ENCODE measurements at regions not wholly inside any gene's neighbourhood (a gene's known extent, or its start where the extent isn't known, plus 50 kb on each side); places are given as distances from the start of the nearest gene placed in this dataset.
"Not testable (repeated sequence)": the region's sequence is repeated elsewhere in the genome, so short reads cannot be mapped to it uniquely, and the experiment has no call there.

DNA sequence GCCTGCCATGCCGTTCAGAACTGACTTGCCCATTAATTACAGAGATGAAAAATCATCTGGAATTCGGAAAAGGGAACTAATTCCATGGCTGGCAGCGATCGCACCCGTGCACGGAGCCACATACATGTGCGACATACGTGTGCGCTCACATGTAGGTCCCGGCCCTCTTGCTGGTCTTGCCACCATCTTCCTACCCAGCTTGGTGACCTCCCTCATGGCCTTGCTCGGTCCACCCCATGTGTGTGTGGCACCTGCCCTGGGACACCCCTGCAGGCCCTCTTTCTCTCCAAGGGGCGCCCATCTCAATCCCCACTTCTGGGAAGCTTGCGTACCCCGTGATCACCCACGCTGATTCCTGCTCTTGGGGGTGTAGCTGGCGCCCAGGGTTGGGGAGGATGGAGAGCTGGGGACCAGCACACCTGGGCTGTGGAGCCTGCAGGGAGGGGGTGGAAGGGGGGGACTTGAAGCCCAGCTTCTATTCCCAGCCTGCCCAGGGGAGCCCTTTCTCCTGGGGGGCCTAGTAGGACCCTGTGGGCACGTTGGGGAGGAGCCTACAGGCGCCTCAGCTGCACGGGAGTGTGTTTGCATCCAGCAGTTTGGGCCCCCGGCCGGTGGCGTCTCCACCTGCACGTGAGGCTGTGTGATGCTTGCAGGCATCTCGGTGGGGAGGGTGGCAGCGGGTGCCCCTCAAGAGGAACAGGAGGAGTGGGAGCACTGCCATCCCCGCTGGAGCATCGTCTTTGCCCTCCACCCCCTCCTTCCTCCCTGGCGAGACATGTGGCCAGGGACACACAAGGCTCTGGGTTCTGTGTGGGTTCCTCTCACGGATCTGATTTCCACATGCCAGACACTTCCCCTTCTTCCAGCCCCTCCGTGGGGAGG, 112.6 kb downstream of the CRLF3 start:
- DNase-seq: peak; percentile 32

- not testable (repeated sequence) for DNase-seq
Measured at GRCh38 chr17:30711176-30711575, 113.3 kb downstream of the CRLF3 start.

- DNase-seq: not testable (repeated sequence)
Measured at GRCh38 chr17:30710276-30711088, 114.0 kb downstream of the CRLF3 start.

- DNase-seq: peak; percentile 3
Measured at GRCh38 chr17:30709561-30710275, 114.8 kb downstream of the CRLF3 start.

GRCh38 chr17:30709096-30709495, 115.4 kb downstream of the CRLF3 start:
- not testable (repeated sequence) for DNase-seq

GRCh38 chr17:30708241-30709078, 116.0 kb downstream of the CRLF3 start:
- peak; percentile 79 for DNase-seq

- peak; percentile 77 for DNase-seq
Measured at GRCh38 chr17:30707724-30708240, 116.7 kb downstream of the CRLF3 start.

GRCh38 chr17:30706461-30707335, 117.8 kb downstream of the CRLF3 start:
- DNase-seq: peak; percentile 25

DNA sequence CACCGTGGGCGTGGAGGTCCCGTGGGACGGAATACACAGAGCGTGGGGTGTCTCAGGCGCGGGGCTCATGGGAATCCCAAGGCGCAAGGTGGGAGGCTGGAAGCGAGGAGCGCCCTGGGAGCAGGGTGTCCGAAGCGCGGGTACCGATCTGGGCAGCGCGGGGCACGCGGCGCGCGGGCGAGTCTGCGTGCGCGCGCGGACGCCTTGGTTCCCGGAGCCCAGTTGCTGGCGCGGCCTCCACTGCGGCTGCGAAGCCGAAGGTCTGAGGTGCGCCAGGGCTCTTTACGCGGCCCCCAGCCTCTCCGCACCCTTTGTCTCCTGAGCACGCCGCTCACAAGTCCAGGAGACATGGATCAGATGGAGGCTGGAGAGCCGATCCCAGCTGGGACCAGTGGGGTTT, 118.5 kb downstream of the CRLF3 start:
- not testable (repeated sequence) for DNase-seq

- no peak for DNase-seq
Measured at GRCh38 chr17:30701498-30701989, 122.9 kb downstream of the CRLF3 start.

GRCh38 chr17:30700833-30701232, 123.7 kb downstream of the CRLF3 start:
- DNase-seq: not testable (repeated sequence)

GRCh38 chr17:30697619-30698460, 126.7 kb downstream of the CRLF3 start:
- peak; percentile 18 for DNase-seq

DNA sequence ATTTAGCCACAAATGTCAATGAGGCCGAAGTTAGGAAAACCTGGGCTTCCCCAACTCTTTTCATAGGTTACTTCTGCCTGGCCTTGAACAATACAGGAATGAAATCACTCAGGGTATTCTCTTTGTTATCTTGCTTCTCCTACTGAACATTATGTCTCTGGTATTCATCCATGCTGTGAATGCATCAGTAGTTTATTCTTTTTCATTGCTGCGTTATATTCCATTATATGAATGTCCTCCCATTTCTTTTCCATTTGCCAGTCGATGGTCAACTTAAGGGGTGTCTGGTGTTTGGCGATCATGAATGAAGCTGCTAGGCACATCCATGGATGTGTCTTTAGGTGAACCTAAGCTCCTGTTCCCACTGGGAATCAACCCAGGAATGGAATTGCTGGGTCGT, 128.3 kb downstream of the CRLF3 start:
- DNase-seq: no peak

- DNase-seq: peak; percentile 32
Measured at GRCh38 chr17:30695265-30695811, 129.2 kb downstream of the CRLF3 start.

DNA sequence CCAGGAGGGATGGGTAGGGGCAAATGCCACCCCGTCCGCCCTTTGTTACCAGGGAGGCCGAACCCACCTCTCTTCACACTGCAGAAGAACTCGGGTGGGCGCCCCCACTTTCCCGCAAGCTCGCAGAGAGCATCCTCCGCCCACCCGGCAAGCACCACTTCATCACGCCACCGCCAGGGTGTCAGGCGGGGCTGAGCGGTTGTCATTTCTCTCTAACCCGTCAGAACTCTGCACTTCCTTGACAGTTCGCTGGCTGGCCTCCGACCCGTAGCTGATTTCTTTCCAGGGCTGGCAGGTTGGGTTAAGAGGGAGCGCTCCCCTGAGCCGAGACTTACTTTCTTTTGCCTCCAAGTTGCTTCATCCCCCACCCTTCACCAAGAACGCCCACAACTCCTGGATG, 130.7 kb downstream of the CRLF3 start:
- peak; percentile 31 for DNase-seq

DNA sequence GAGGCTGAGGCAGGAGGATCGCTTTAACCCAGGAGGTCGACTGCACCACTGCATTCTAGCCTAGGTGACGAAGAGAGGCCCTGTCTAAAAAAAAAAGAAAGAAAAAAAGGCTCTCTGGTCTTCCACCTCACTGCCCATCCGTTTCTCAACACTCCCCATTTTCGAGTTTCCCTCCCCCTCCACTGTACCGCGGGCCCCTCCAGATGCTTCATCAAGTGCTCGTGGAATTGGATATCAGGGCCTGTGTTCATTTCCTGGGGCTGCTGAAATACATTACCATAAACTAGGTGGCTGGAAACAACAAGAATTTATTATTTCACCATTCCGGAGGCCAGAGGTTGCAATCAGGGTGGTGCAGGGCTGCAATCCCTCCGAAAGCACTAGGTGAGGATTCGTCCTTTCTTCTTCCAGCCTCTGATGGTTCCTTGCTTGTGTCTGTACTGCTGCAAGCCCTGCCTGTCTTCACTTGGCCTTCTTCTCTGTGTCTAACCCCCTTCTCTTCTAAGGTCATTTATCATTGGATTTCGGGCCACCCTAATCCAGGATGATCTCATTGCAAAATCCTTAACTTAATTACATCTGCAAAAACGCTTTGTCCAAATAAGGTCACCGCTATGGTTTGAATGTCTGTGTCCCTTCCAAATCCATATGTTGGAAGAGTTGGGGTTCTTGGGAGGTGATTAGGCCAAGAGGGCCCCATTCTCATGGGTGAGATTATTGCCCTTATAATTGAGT, 135.1 kb downstream of the CRLF3 start:
- DNase-seq: not testable (repeated sequence)

- DNase-seq: not testable (repeated sequence)
Measured at GRCh38 chr17:30686538-30687479, 137.7 kb downstream of the CRLF3 start.
